OCI-LY7 (cell line): ENCODE measurements at regions not wholly inside any gene's neighbourhood (a gene's known extent, or its start where the extent isn't known, plus 50 kb on each side); places are given as distances from the start of the nearest gene placed in this dataset.

ENCODE experiments used
- EZH2phosphoT487 ChIP-seq: fragments of 200-600 bp; sonication (generic); IDR thresholded peaks from 2 replicates; pipeline ENCODE4 v1.6.1; 2018; ENCODE audit warnings: low read depth, borderline replicate concordance, mild to moderate bottlenecking, mixed run types, antibody characterized with exemption, low read length, moderate library complexity, mixed read lengths
- TF ChIP-seq, protein P1 (sequence below): fragments of 200-600 bp; sonication (generic); conservative IDR thresholded peaks from 2 replicates; pipeline ENCODE4 v1.5.1; 2014; ENCODE audit warnings: mild to moderate bottlenecking, antibody characterized with exemption, low read length, moderate library complexity, mixed read lengths

DNA sequence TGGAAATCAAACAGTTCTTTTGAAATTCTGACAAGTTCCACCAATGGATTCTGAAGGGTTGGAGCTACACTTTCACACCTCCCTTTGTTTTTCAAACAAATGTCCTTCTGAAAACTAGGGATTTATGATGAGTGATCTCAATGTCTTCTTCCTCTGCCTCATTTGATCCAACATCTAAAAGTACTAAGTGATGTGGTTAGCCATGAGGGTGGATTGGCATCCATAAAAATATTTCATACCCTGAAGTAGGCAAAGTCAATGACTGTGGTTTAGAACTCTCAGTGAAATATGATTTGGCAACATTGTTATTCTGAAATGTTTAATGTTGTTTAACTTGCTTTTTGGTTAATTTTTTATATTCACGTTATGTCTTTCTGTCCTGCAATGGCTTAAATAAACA is 136.9 kb downstream of the MBL2 start:
- TF ChIP-seq, protein P1, sequence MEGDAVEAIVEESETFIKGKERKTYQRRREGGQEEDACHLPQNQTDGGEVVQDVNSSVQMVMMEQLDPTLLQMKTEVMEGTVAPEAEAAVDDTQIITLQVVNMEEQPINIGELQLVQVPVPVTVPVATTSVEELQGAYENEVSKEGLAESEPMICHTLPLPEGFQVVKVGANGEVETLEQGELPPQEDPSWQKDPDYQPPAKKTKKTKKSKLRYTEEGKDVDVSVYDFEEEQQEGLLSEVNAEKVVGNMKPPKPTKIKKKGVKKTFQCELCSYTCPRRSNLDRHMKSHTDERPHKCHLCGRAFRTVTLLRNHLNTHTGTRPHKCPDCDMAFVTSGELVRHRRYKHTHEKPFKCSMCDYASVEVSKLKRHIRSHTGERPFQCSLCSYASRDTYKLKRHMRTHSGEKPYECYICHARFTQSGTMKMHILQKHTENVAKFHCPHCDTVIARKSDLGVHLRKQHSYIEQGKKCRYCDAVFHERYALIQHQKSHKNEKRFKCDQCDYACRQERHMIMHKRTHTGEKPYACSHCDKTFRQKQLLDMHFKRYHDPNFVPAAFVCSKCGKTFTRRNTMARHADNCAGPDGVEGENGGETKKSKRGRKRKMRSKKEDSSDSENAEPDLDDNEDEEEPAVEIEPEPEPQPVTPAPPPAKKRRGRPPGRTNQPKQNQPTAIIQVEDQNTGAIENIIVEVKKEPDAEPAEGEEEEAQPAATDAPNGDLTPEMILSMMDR, result no peak
- no peak for TF ChIP-seq EZH2phosphoT487
